Kidney epithelial cell (primary cell): ENCODE measurements at regions not wholly inside any gene's neighbourhood (a gene's known extent, or its start where the extent isn't known, plus 50 kb on each side); places are given as distances from the start of the nearest gene placed in this dataset.
"Not testable (repeated sequence)": the region's sequence is repeated elsewhere in the genome, so short reads cannot be mapped to it uniquely, and the experiment has no call there.

Experiments used
- DNase-seq: peaks from one replicate; pipeline ENCODE4 v3.0.0-alpha.2; 2010; ENCODE audit warnings: low read depth
- H3K27me3 ChIP-seq: 2 replicates; pipeline ENCODE4 v1.6.0; 2011; ENCODE audit warnings: low read length; ENCODE audit not compliant: control insufficient read depth, insufficient read depth
- H3K36me3 ChIP-seq: 2 replicates; pipeline ENCODE4 v1.5.1; 2011; ENCODE audit warnings: low read length; ENCODE audit not compliant: control insufficient read depth, insufficient read depth
- H3K4me3 ChIP-seq: 2 replicates; pipeline ENCODE4 v1.5.1; 2011; ENCODE audit warnings: low read depth, mild to moderate bottlenecking, control low read depth, low read length
- CTCF ChIP-seq: IDR thresholded peaks from 2 replicates; pipeline ENCODE4 v1.5.1; 2011; ENCODE audit warnings: mild to moderate bottlenecking, moderate library complexity, low read length, control low read depth, inconsistent platforms; ENCODE audit not compliant: insufficient read depth, poor library complexity, severe bottlenecking

GRCh38 chr4:77446601-77447000 lies 159.0 kb upstream of the CXCL13 start:
- Histone ChIP-seq H3K4me3 (no peak overlapping the region), H3K36me3 (no peaks in the 10 kb centered on the region), H3K27me3 (no peaks in the 10 kb centered on the region)
- DNase-seq, result no peak
- TF ChIP-seq CTCF, result no peak

GRCh38 chr4:77449171-77449570 lies 156.4 kb upstream of the CXCL13 start:
- H3K27me3 ChIP-seq, result no peaks in the 10 kb centered on the region
- no peaks in the 10 kb centered on the region for H3K36me3 ChIP-seq
- no peak for DNase-seq
- no peak overlapping the region for H3K4me3 ChIP-seq
- no peak for TF ChIP-seq CTCF

GRCh38 chr4:77450006-77450405 lies 155.6 kb upstream of the CXCL13 start:
- no peaks in the 10 kb centered on the region for H3K27me3 ChIP-seq
- no peak for DNase-seq
- TF ChIP-seq CTCF, result no peak
- no peaks in the 10 kb centered on the region for H3K36me3 ChIP-seq
- no peak overlapping the region for H3K4me3 ChIP-seq

GRCh38 chr4:77451530-77451929 lies 154.1 kb upstream of the CXCL13 start:
- TF ChIP-seq CTCF, result no peak
- no peak for DNase-seq
- no peak overlapping the region for H3K4me3 ChIP-seq
- no peaks in the 10 kb centered on the region for H3K36me3 ChIP-seq
- H3K27me3 ChIP-seq, result no peaks in the 10 kb centered on the region

GRCh38 chr4:77452117-77452516 lies 153.5 kb upstream of the CXCL13 start:
- H3K27me3 ChIP-seq, DNase-seq, H3K4me3 ChIP-seq, H3K36me3 ChIP-seq: not testable (repeated sequence)

GRCh38 chr4:77453911-77454310 lies 151.7 kb upstream of the CXCL13 start:
- Histone ChIP-seq H3K36me3 (no peaks in the 10 kb centered on the region), H3K4me3 (no peak overlapping the region), H3K27me3 (no peaks in the 10 kb centered on the region)
- no peak for DNase-seq
- TF ChIP-seq CTCF, result no peak

- Histone ChIP-seq H3K27me3 (no peaks in the 10 kb centered on the region), H3K36me3 (no peaks in the 10 kb centered on the region), H3K4me3 (no peak overlapping the region)
- DNase-seq, result no peak
- TF ChIP-seq CTCF, result no peak
These were observed 150.8 kb upstream of the CXCL13 start for GRCh38 chr4:77454858-77455257.

GRCh38 chr4:77464100-77464499 lies 141.5 kb upstream of the CXCL13 start:
- DNase-seq, H3K4me3 ChIP-seq, H3K27me3 ChIP-seq, H3K36me3 ChIP-seq: not testable (repeated sequence)
